ENCODE measurements at regions not wholly inside any gene's neighbourhood (a gene's known extent, or its start where the extent isn't known, plus 50 kb on each side); places are given as distances from the start of the nearest gene placed in this dataset.

DNA sequence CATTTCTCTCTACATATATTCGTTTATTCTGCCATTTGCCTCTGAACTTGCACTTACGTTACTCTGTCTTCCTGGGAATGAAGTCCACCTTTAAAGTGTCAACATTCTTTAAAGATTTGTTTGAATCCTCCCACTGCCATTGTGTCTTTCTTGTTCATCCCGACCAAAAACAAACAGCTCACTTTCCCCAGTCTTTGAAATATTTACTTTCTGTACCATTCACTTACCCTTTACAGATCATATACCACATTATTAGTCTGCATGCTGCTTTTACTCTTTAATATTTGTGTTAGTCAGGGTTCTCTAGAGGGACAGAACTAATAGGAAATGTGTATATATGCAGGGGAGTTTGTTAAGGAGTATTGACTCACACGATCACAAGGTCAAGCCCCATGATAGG, 176.6 kb upstream of the STARD13 start:
- Mint-ChIP-seq H3K36me3 (ENCODE audit: low read depth) (no peaks in the 10 kb centered on the region), H3K4me1 (ENCODE audit: low read depth) (no peaks in the 10 kb centered on the region)
- POLR2A ChIA-PET = no interaction called here

GRCh38 chr13:33464345-33464744, 178.8 kb upstream of the STARD13 start:
- Mint-ChIP-seq H3K4me3 (no peak overlapping the region), H3K9me3 (ENCODE audit: insufficient read depth) (no peaks in the 10 kb centered on the region), H3K27ac (no peak overlapping the region), H3K36me3 (ENCODE audit: low read depth) (no peaks in the 10 kb centered on the region), H3K4me1 (ENCODE audit: low read depth) (no peaks in the 10 kb centered on the region), H3K27me3 (ENCODE audit: low read depth) (no peaks in the 10 kb centered on the region)
- no peak for DNase-seq
- POLR2A ChIA-PET = no interaction called here
- ATAC-seq = no peak
- CTCF ChIA-PET = no interaction called here

More for the DNA sequence above, 176.6 kb upstream of the STARD13 start:
- no peak for ATAC-seq
- no peak overlapping the region for H3K4me3 Mint-ChIP-seq
- no peak overlapping the region for H3K27ac Mint-ChIP-seq
- no peak for DNase-seq
- CTCF ChIA-PET = no interaction called here
- no peaks in the 10 kb centered on the region for H3K27me3 Mint-ChIP-seq (ENCODE audit: low read depth)
- no peaks in the 10 kb centered on the region for H3K9me3 Mint-ChIP-seq (ENCODE audit: insufficient read depth)

- ATAC-seq (no peak), DNase-seq (no peak)
- Mint-ChIP-seq H3K4me3 (no peak overlapping the region), H3K27me3 (ENCODE audit: low read depth) (no peaks in the 10 kb centered on the region), H3K9me3 (ENCODE audit: insufficient read depth) (no peaks in the 10 kb centered on the region), H3K36me3 (ENCODE audit: low read depth) (no peaks in the 10 kb centered on the region), H3K27ac (no peak overlapping the region), H3K4me1 (ENCODE audit: low read depth) (no peaks in the 10 kb centered on the region)
- POLR2A ChIA-PET = no interaction called here
- CTCF ChIA-PET = no interaction called here
These were observed 180.7 kb upstream of the STARD13 start for GRCh38 chr13:33466262-33466661.

GRCh38 chr13:33467556-33467955, 182.0 kb upstream of the STARD13 start:
- DNase-seq (no peak), ATAC-seq (no peak)
- no peaks in the 10 kb centered on the region for H3K36me3 Mint-ChIP-seq (ENCODE audit: low read depth)
- no peaks in the 10 kb centered on the region for H3K9me3 Mint-ChIP-seq (ENCODE audit: insufficient read depth)
- CTCF ChIA-PET = no interaction called here
- no peak overlapping the region for H3K4me3 Mint-ChIP-seq
- no peaks in the 10 kb centered on the region for H3K27me3 Mint-ChIP-seq (ENCODE audit: low read depth)
- no peak overlapping the region for H3K27ac Mint-ChIP-seq
- POLR2A ChIA-PET = no interaction called here
- no peaks in the 10 kb centered on the region for H3K4me1 Mint-ChIP-seq (ENCODE audit: low read depth)

DNA sequence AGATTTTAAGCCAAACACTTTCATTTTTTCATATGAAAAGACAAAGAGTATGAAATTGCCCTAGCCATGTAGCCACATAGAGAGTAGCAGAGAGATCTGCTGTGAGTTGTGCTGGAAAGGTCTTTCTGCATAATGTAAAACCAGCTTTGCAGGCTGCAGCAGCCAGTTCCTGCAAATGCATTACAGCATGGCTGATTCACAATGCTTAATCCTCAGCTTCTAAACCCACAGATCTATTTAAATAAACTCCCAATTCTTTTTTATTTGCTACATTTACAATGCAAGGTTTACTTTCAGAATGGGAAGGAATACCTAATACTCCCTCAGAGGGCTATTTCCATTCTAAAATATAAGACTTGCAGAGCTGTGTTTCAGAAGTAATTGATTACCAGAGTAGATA, 185.6 kb upstream of the STARD13 start:
- Mint-ChIP-seq H3K27me3 (ENCODE audit: low read depth) (no peaks in the 10 kb centered on the region), H3K27ac (no peak overlapping the region), H3K36me3 (ENCODE audit: low read depth) (no peaks in the 10 kb centered on the region), H3K9me3 (ENCODE audit: insufficient read depth) (no peaks in the 10 kb centered on the region), H3K4me1 (ENCODE audit: low read depth) (no peaks in the 10 kb centered on the region), H3K4me3 (no peak overlapping the region)
- DNase-seq = no peak
- no peak for ATAC-seq
- ChIA-PET CTCF (no interaction called here), POLR2A (no interaction called here)

GRCh38 chr13:33472446-33472845, 186.9 kb upstream of the STARD13 start:
- no peak for DNase-seq
- ATAC-seq = no peak
- Mint-ChIP-seq H3K27ac (no peak overlapping the region), H3K9me3 (ENCODE audit: insufficient read depth) (no peaks in the 10 kb centered on the region), H3K4me3 (no peak overlapping the region), H3K4me1 (ENCODE audit: low read depth) (no peaks in the 10 kb centered on the region), H3K36me3 (ENCODE audit: low read depth) (no peaks in the 10 kb centered on the region), H3K27me3 (ENCODE audit: low read depth) (no peaks in the 10 kb centered on the region)
- ChIA-PET POLR2A (no interaction called here), CTCF (no interaction called here)

GRCh38 chr13:33479105-33479504, 193.6 kb upstream of the STARD13 start:
- Mint-ChIP-seq H3K27me3 (ENCODE audit: low read depth) (no peaks in the 10 kb centered on the region), H3K4me1 (ENCODE audit: low read depth) (no peaks in the 10 kb centered on the region), H3K36me3 (ENCODE audit: low read depth) (no peaks in the 10 kb centered on the region), H3K4me3 (no peak overlapping the region), H3K27ac (no peak overlapping the region), H3K9me3 (ENCODE audit: insufficient read depth) (no peaks in the 10 kb centered on the region)
- ChIA-PET POLR2A (no interaction called here), CTCF (no interaction called here)
- DNase-seq = no peak
- ATAC-seq = no peak

DNA sequence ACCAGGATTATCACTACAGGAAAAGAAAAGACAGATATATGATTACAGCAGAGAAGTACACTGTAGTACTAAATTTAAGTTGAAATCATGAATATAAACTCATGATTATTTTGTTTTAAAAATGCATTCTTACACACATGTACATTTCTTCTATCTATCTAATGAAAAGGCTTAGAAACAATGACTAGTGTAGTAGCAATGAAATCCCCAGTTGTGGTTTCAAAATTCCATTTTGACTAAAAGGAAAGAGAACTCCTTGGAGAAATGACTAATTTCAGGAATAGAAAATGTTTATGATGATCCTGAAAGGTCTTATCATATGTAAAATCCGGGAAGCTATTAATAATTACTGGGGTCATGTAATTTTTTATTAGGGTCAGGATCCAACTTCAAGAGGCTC, 195.0 kb upstream of the STARD13 start:
- ChIA-PET CTCF (no interaction called here), POLR2A (no interaction called here)
- Mint-ChIP-seq H3K36me3 (ENCODE audit: low read depth) (no peaks in the 10 kb centered on the region), H3K27me3 (ENCODE audit: low read depth) (peaks cover 2% of the 10 kb centered on the region), H3K4me1 (ENCODE audit: low read depth) (no peaks in the 10 kb centered on the region), H3K9me3 (ENCODE audit: insufficient read depth) (no peaks in the 10 kb centered on the region), H3K4me3 (no peak overlapping the region), H3K27ac (no peak overlapping the region)
- no peak for ATAC-seq
- DNase-seq = no peak

DNA sequence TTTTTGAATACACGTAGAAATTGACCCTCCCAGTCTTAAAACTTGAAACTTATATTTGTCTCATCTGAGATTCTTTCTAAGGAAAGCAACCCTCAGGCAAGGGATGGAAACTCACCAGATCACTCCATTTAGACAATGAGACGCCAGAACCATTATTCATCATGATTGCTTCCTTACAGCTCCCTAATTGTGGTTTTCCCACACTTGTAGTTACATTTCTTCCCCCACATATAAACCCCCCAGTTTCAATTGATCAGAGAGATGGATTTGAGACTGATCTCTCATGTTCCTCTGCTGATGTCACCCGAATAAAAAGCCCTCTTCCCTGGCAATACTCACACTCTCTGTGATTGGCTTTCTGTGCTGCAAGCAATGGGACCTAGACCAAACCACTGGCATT, 197.9 kb upstream of the STARD13 start:
- Mint-ChIP-seq H3K36me3 (ENCODE audit: low read depth) (no peaks in the 10 kb centered on the region), H3K27me3 (ENCODE audit: low read depth) (peaks cover 4% of the 10 kb centered on the region), H3K27ac (no peak overlapping the region), H3K4me1 (ENCODE audit: low read depth) (no peaks in the 10 kb centered on the region), H3K9me3 (ENCODE audit: insufficient read depth) (no peaks in the 10 kb centered on the region), H3K4me3 (no peak overlapping the region)
- CTCF ChIA-PET = no interaction called here
- POLR2A ChIA-PET = no interaction called here
- no peak for DNase-seq
- no peak for ATAC-seq

- POLR2A ChIA-PET = no interaction called here
- CTCF ChIA-PET = no interaction called here
These were observed 199.7 kb upstream of the STARD13 start for GRCh38 chr13:33485247-33485646.

DNA sequence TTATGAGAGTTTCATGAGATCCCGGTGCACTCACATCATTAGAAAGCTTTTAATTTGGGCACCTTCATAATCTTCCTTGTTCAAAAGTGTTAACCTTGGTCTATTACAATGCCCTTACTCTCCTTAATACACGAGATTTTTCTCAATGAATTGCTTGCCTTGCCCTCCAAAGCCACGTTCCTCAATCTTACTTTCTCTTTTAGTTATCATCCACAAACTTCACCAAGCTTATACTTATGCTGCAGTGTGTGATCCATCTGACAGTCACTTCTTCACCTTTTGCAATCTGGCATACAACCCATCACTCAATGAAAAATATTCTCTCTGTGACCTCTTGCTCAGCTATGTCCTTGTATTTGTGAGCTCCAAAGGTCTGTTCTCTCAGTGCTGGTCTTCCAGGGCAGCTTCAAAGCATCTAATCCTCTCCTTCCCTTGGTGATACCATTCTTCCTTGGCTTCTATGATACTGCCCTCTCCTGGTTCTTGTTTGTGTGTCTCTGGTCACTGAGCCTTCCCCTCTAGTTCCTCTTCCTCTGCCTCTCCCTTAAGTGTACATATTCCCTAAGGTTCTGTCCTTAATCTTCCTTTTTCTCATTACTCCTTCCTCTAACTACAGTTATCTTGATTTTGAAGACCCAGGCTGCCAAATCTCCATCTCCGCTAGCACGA, 202.2 kb upstream of the STARD13 start:
- no peak for DNase-seq
- no peak for ATAC-seq

More at GRCh38 chr13:33485247-33485646, 199.7 kb upstream of the STARD13 start:
- DNase-seq (no peak), ATAC-seq (no peak)
- Mint-ChIP-seq H3K9me3 (ENCODE audit: insufficient read depth) (no peaks in the 10 kb centered on the region), H3K27me3 (ENCODE audit: low read depth) (peaks cover 4% of the 10 kb centered on the region), H3K4me1 (ENCODE audit: low read depth) (no peaks in the 10 kb centered on the region), H3K4me3 (no peak overlapping the region), H3K27ac (no peak overlapping the region), H3K36me3 (ENCODE audit: low read depth) (no peaks in the 10 kb centered on the region)

GRCh38 chr13:33489563-33489962, 204.0 kb upstream of the STARD13 start:
- Mint-ChIP-seq H3K27ac (no peak overlapping the region), H3K9me3 (ENCODE audit: insufficient read depth) (no peaks in the 10 kb centered on the region), H3K4me1 (ENCODE audit: low read depth) (no peaks in the 10 kb centered on the region), H3K36me3 (ENCODE audit: low read depth) (no peaks in the 10 kb centered on the region), H3K4me3 (no peak overlapping the region), H3K27me3 (ENCODE audit: low read depth) (peaks cover 2% of the 10 kb centered on the region)
- ChIA-PET CTCF (no interaction called here), POLR2A (no interaction called here)
- DNase-seq (no peak), ATAC-seq (no peak)

More for the DNA sequence above, 202.2 kb upstream of the STARD13 start:
- Mint-ChIP-seq H3K4me1 (ENCODE audit: low read depth) (no peaks in the 10 kb centered on the region), H3K36me3 (ENCODE audit: low read depth) (no peaks in the 10 kb centered on the region), H3K27me3 (ENCODE audit: low read depth) (peaks cover 4% of the 10 kb centered on the region), H3K27ac (no peak overlapping the region), H3K4me3 (no peak overlapping the region), H3K9me3 (ENCODE audit: insufficient read depth) (no peaks in the 10 kb centered on the region)
- ChIA-PET CTCF (interaction anchor here (0.7 kb wide), 2 partner anchors 10 to 33 kb away, joined by 3 read pairs; no protein-coding TSS in a partner anchor), POLR2A (no interaction called here)
